GM12873 (cell line): ENCODE measurements at regions not wholly inside any gene's neighbourhood (a gene's known extent, or its start where the extent isn't known, plus 50 kb on each side); places are given as distances from the start of the nearest gene placed in this dataset.
A peak's percentile ranks its signal among the peaks of the same experiment; 100 is the strongest.

Experiments used
- TF ChIP-seq, protein P1 (sequence below): IDR thresholded peaks from 2 replicates; pipeline ENCODE4 v1.5.1; 2012; ENCODE audit warnings: low read depth, mild to moderate bottlenecking, moderate library complexity, low read length, control low read depth; ENCODE audit not compliant: insufficient read depth; ENCODE audit errors: missing control alignments

DNA sequence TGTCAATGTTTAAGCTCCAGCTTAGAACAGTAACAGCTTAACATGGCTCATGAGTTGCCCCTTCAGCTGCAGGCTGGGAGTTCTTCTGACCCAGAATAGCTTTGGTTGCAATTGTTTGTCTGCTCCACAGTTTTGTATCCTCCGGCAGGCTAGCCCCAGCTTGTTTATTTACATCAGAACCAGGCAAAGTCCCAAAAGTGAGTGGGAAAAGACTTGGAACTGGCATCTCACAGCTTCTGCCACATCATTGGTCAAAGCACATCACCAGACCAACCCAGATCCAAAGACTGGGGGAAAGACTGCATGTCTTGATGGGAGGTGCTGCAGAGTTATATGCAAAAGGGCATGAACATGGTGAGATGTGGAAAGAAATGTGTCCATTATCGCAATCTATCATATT lies 231.2 kb upstream of the CPEB2 start:
- TF ChIP-seq, protein P1, sequence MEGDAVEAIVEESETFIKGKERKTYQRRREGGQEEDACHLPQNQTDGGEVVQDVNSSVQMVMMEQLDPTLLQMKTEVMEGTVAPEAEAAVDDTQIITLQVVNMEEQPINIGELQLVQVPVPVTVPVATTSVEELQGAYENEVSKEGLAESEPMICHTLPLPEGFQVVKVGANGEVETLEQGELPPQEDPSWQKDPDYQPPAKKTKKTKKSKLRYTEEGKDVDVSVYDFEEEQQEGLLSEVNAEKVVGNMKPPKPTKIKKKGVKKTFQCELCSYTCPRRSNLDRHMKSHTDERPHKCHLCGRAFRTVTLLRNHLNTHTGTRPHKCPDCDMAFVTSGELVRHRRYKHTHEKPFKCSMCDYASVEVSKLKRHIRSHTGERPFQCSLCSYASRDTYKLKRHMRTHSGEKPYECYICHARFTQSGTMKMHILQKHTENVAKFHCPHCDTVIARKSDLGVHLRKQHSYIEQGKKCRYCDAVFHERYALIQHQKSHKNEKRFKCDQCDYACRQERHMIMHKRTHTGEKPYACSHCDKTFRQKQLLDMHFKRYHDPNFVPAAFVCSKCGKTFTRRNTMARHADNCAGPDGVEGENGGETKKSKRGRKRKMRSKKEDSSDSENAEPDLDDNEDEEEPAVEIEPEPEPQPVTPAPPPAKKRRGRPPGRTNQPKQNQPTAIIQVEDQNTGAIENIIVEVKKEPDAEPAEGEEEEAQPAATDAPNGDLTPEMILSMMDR, result no peak

DNA sequence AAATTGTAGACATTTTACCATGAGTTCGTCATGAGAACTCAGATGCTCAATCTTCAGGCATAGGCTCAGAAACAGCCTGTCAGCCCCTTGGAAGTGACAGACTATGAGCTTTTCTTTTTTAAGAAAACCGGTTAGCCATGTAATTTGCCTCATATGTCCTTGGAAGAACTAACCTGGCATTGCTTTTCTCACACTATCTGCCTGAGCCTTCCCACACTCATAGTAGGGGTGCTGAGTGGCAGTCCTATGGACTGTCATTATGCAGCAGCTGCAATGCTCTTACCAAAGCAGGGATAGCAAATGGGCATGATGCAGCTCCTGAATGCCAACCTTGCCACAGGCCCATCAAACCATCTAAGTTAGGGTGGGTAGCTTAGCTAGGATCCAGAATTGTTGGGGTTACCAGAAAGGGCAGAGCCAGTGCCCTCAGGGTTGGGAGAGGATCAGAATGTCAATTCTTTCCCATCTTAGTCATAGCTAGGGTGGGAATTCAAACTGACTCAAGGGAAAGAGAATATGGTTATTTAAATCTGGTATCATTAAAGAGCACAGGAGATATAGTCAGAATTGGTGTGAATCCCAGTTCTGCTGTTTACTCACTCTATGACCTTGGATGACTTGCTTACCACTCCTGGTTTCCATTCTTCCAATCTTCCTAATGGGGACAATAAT lies 230.6 kb upstream of the CPEB2 start:
- TF ChIP-seq, protein P1, result no peak

DNA sequence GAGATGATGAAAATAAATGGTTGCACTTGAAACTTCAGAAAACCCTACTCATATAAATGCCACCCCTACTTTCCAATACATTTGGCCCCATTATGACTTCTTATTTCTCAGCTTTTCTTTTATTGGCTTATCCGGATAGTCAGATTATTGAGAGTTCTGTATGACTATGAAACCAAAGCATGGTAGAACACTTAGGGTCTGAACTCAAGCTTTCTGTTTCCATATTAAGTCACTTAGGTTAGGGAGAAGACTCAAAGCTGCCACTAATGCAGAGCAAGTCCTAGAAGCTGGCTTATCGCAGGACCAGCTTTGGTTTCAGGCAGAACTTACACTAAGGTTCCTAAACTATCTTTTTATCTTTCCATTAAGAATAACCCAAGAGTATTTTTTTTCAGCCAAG lies 229.9 kb upstream of the CPEB2 start:
- TF ChIP-seq, protein P1, result no peak

DNA sequence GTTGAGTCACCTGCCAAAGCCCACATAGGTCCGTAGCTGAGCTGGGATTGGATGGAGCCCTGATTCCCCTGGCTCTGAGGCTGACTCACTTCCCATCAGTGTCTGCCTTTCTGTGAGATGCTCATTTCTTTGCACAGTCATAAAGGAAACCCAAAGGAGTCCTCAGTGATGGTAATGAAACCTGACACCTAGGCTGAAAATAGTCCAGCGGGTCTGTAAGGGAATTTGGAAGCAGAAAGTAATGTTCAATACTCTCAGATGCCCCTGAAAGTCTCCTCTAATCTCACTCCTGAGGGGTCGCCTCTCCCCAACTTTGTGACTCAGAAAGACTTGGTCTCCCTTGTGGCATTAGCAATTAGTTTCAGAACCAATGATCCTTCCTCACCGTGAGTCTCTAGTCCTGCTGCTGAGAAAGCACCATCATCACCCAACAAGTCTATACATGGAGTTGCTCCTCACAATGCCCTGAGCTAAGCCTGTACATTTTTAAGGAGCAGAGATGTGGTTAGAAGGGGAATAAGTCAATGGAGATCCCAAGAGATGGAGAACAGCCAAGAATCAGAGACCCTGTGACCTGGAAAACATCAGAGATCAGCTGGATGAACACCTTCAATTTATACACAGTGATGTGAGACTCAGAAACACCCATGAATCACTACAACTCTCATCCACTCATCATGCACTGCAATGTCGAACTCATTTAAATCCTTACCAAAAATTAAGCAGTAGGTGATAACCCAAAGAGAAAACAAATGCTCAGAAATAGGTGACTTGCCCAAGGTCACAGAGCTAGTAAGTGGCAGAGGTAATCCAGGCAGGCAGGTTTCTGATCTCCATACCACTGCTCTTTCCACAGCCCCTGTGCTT lies 219.0 kb upstream of the CPEB2 start:
- TF ChIP-seq, protein P1, result no peak

DNA sequence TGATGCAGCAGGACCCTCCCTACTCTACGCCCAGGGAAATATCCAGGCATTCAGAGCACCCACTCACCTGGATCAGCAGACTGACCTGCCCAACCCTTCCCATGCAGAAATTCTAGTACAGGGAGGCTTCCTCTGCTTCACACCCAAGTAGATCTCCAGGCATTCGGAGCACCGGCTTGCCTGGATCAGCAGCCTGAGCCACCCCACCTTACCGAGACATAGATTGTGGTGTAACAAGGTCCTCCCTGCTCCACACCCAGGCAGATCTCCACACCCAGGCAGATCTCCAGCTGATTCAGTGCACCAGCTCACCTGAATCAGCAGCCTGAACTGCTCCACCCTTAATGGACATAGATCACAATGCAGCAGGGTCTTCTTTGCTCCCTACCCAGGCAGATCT lies 215.1 kb upstream of the CPEB2 start:
- TF ChIP-seq, protein P1, result no peak

DNA sequence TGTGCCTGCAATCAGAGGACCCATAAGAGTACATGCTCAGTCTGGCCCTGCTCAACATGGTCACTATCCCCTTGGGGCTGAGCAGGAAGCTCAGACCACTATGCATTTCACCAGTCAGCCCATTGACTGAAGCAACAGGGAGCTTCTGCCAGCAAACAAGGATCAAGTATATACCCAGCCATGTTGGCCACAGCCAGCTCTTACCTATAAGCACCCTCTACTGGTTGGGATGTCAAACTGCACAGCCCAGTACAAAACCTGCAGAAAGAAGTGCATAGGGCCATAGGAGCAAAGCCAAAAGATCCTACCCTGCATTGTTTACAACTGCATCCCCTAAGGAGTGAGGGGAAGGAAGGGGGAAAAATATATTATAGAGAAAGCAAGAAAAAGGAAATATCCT lies 214.4 kb upstream of the CPEB2 start:
- TF ChIP-seq, protein P1, result peak; percentile 74

DNA sequence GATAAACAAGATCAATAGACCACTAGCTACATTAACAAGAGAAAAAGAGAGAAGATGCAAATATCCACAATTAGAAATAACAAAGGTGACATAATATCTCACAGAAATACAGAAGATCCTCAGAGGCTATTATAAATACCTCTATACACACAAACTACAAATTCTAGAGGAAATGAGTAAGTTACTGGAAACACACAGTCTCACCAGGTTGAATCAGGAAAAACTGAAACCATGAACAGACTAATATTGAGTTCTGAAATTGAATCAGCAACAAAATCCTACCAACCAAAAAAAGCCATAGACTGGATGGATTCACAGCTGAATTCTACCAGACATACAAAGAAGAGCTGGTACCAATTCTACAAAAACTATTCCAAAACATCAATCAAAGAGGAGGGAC lies 211.8 kb upstream of the CPEB2 start:
- TF ChIP-seq, protein P1, result no peak
